K562 (cell line): ENCODE measurements at regions not wholly inside any gene's neighbourhood (a gene's known extent, or its start where the extent isn't known, plus 50 kb on each side); places are given as distances from the start of the nearest gene placed in this dataset.

Experiments used
- HBP1 ChIP-seq: fragments of 450-650 bp; formaldehyde crosslinking; IDR thresholded peaks from 2 replicates; pipeline ENCODE4 v1.4.0; 2022; ENCODE audit warnings: missing genetic modification characterization
- KLF16 ChIP-seq: IDR thresholded peaks from 2 replicates; pipeline ENCODE4 v1.6.1; 2016; ENCODE audit warnings: antibody characterized with exemption
- ZNF592 ChIP-seq: fragments of 450-650 bp; IDR thresholded peaks from 2 replicates; pipeline ENCODE4 v1.6.1; 2017; ENCODE audit warnings: antibody characterized with exemption, mild to moderate bottlenecking
- TF ChIP-seq, protein P1 (sequence below), 2 experiments: fragments of 200-800 bp in 1 of 2; sonication (Bioruptor generic) in 1 of 2; sonication (generic) in 1 of 2; formaldehyde crosslinking in 1 of 2; IDR thresholded peaks in 1 of 2; conservative IDR thresholded peaks in 1 of 2; 2 replicates each; pipeline versions ENCODE4 v1.5.0 to v1.6.1; 2016 to 2020; ENCODE audit warnings: missing compliant biosample characterization in 1 of 2, missing genetic modification characterization in 1 of 2, missing genetic modification reagents in 1 of 2

- TF ChIP-seq ZNF592 = peak; percentile 51
- TF ChIP-seq, protein P1, sequence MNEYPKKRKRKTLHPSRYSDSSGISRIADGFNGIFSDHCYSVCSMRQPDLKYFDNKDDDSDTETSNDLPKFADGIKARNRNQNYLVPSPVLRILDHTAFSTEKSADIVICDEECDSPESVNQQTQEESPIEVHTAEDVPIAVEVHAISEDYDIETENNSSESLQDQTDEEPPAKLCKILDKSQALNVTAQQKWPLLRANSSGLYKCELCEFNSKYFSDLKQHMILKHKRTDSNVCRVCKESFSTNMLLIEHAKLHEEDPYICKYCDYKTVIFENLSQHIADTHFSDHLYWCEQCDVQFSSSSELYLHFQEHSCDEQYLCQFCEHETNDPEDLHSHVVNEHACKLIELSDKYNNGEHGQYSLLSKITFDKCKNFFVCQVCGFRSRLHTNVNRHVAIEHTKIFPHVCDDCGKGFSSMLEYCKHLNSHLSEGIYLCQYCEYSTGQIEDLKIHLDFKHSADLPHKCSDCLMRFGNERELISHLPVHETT (CRISPR knock-in tag; conservative IDR thresholded peaks at IDR 0.05 in 1 of 2, IDR thresholded peaks at IDR 0.05 in 1 of 2) = peak in 1 of 2 experiments; percentile 48; a peak in 1 of 4 replicates
- TF ChIP-seq KLF16 = no peak
- TF ChIP-seq HBP1 (CRISPR knock-in tag) = no peak
Measured at GRCh38 chr2:230661072-230661957, 51.3 kb upstream of the CAB39 start (continued).
